ENCODE measurements at regions not wholly inside any gene's neighbourhood (a gene's known extent, or its start where the extent isn't known, plus 50 kb on each side); places are given as distances from the start of the nearest gene placed in this dataset.
"Not testable (repeated sequence)": the region's sequence is repeated elsewhere in the genome, so short reads cannot be mapped to it uniquely, and the experiment has no call there.

- DNase-seq (ENCODE audit: low spot score) = no peak
These were observed 1165.3 kb downstream of the TAF11L14 start for GRCh38 chr5:18799482-18800128.

- no peak for DNase-seq (ENCODE audit: low spot score)
These were observed 1166.2 kb downstream of the TAF11L14 start for GRCh38 chr5:18800293-18801025.

- DNase-seq (ENCODE audit: low spot score) = not testable (repeated sequence)
These were observed 1167.2 kb downstream of the TAF11L14 start for GRCh38 chr5:18801413-18801812.

- no peak for DNase-seq (ENCODE audit: low spot score)
These were observed 1168.1 kb downstream of the TAF11L14 start for GRCh38 chr5:18802336-18802735.

GRCh38 chr5:18805376-18805775, 1171.1 kb downstream of the TAF11L14 start:
- no peak for DNase-seq (ENCODE audit: low spot score)

- no peak for DNase-seq (ENCODE audit: low spot score)
These were observed 1173.2 kb downstream of the TAF11L14 start for GRCh38 chr5:18807256-18808149.

- no peak for DNase-seq (ENCODE audit: low spot score)
These were observed 1176.3 kb downstream of the CDH18 start for GRCh38 chr5:18811661-18812060.

GRCh38 chr5:18828351-18828750, 1159.6 kb downstream of the CDH18 start:
- DNase-seq (ENCODE audit: low spot score) = no peak

- no peak for DNase-seq (ENCODE audit: low spot score)
These were observed 1158.5 kb downstream of the CDH18 start for GRCh38 chr5:18829539-18829938.

- no peak for DNase-seq (ENCODE audit: low spot score)
These were observed 1137.8 kb downstream of the CDH18 start for GRCh38 chr5:18850216-18850615.

GRCh38 chr5:18872978-18873377, 1115.0 kb downstream of the CDH18 start:
- no peak for DNase-seq (ENCODE audit: low spot score)

- no peak for DNase-seq (ENCODE audit: low spot score)
These were observed 1111.4 kb downstream of the CDH18 start for GRCh38 chr5:18876565-18876964.

GRCh38 chr5:18881615-18882014, 1106.4 kb downstream of the CDH18 start:
- DNase-seq (ENCODE audit: low spot score) = no peak

GRCh38 chr5:18882154-18882553, 1105.8 kb downstream of the CDH18 start:
- DNase-seq (ENCODE audit: low spot score) = no peak

- no peak for DNase-seq (ENCODE audit: low spot score)
These were observed 1099.2 kb downstream of the CDH18 start for GRCh38 chr5:18888821-18889220.

- DNase-seq (ENCODE audit: low spot score) = no peak
These were observed 1087.4 kb downstream of the CDH18 start for GRCh38 chr5:18900644-18901043.

- DNase-seq (ENCODE audit: low spot score) = no peak
These were observed 1067.0 kb downstream of the CDH18 start for GRCh38 chr5:18920966-18921365.

- no peak for DNase-seq (ENCODE audit: low spot score)
These were observed 1055.9 kb downstream of the CDH18 start for GRCh38 chr5:18932081-18932480.

- DNase-seq (ENCODE audit: low spot score) = no peak
These were observed 1043.2 kb downstream of the CDH18 start for GRCh38 chr5:18944771-18945170.

- no peak for DNase-seq (ENCODE audit: low spot score)
These were observed 1033.8 kb downstream of the CDH18 start for GRCh38 chr5:18954239-18954638.

- no peak for DNase-seq (ENCODE audit: low spot score)
These were observed 1028.5 kb downstream of the CDH18 start for GRCh38 chr5:18959535-18959934.

GRCh38 chr5:18961234-18961633, 1026.8 kb downstream of the CDH18 start:
- no peak for DNase-seq (ENCODE audit: low spot score)

- no peak for DNase-seq (ENCODE audit: low spot score)
These were observed 1022.1 kb downstream of the CDH18 start for GRCh38 chr5:18965893-18966292.
